Activated T-cell treated with anti-CD3 and anti-CD28 coated beads for 4 hours (primary cell): ENCODE measurements at regions not wholly inside any gene's neighbourhood (a gene's known extent, or its start where the extent isn't known, plus 50 kb on each side); places are given as distances from the start of the nearest gene placed in this dataset.

Experiments used
- DNase-seq: peaks from one replicate; pipeline ENCODE4 v3.0.0-alpha.2; 2020

- DNase-seq: no peak
Measured at GRCh38 chr5:164358531-164359259, 853.3 kb downstream of the MAT2B start.

- no peak for DNase-seq
Measured at GRCh38 chr5:164359260-164360255, 854.1 kb downstream of the MAT2B start.

- no peak for DNase-seq
Measured at GRCh38 chr5:164360589-164360988, 855.2 kb downstream of the MAT2B start.

- no peak for DNase-seq
Measured at GRCh38 chr5:164361986-164362385, 856.6 kb downstream of the MAT2B start.

GRCh38 chr5:164362835-164363234 is 857.4 kb downstream of the MAT2B start:
- DNase-seq: no peak

GRCh38 chr5:164364237-164365208 is 859.1 kb downstream of the MAT2B start:
- DNase-seq: no peak

- DNase-seq: no peak
Measured at GRCh38 chr5:164370841-164371240, 865.4 kb downstream of the MAT2B start.

GRCh38 chr5:164372892-164373291 is 867.5 kb downstream of the MAT2B start:
- no peak for DNase-seq

GRCh38 chr5:164373876-164374275 is 868.5 kb downstream of the MAT2B start:
- no peak for DNase-seq

- DNase-seq: no peak
Measured at GRCh38 chr5:164375051-164375450, 869.6 kb downstream of the MAT2B start.

- DNase-seq: no peak
Measured at GRCh38 chr5:164376843-164377242, 871.4 kb downstream of the MAT2B start.

GRCh38 chr5:164377746-164378145 is 872.3 kb downstream of the MAT2B start:
- DNase-seq: no peak

GRCh38 chr5:164383662-164384061 is 878.2 kb downstream of the MAT2B start:
- no peak for DNase-seq

GRCh38 chr5:164392531-164392930 is 887.1 kb downstream of the MAT2B start:
- no peak for DNase-seq

- no peak for DNase-seq
Measured at GRCh38 chr5:164394686-164395194, 889.3 kb downstream of the MAT2B start.

GRCh38 chr5:164412531-164412930 is 907.1 kb downstream of the MAT2B start:
- no peak for DNase-seq

GRCh38 chr5:164420161-164420560 is 914.7 kb downstream of the MAT2B start:
- no peak for DNase-seq

GRCh38 chr5:164422400-164422799 is 917.0 kb downstream of the MAT2B start:
- DNase-seq: no peak

GRCh38 chr5:164431634-164432304 is 926.4 kb downstream of the MAT2B start:
- DNase-seq: no peak

- no peak for DNase-seq
Measured at GRCh38 chr5:164433106-164433870, 927.9 kb downstream of the MAT2B start.

GRCh38 chr5:164435576-164435975 is 930.2 kb downstream of the MAT2B start:
- DNase-seq: no peak
